ENCODE measurements at regions not wholly inside any gene's neighbourhood (a gene's known extent, or its start where the extent isn't known, plus 50 kb on each side); places are given as distances from the start of the nearest gene placed in this dataset.

DNA sequence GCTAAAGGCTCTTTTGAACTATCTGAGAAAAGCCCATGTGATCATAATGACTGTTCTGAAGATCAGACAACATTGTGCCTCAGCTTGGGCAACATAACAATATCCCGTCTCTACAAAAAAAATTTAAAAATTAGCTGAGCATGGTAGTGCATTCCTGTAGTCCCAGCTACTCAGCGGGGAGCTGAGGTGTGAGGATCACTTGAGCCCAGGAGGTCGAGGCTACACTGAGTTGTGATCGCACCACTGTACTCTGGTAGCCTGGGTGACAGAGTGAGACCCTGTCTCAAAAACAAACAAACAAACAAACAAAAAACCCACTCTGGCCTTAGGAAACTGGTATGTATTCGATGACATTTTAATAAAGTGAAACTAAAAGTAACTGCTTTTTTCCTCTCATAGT, 1526.8 kb upstream of the TENM4 start:
- no peak overlapping the region for H2BK12ac ChIP-seq (ENCODE audit: low read length)
- no CpG with 5 or more reads among the region's 5 CpGs for WGBS (ENCODE audit: extremely low coverage, insufficient coverage, insufficient read length)
- H3K79me1 ChIP-seq (ENCODE audit: low read length): no peaks in the 10 kb centered on the region
- H4K8ac ChIP-seq (ENCODE audit: low read depth, low read length): no peak overlapping the region
- H3K27me3 ChIP-seq (ENCODE audit: insufficient read depth, low read length): no peaks in the 10 kb centered on the region
- H3K23ac ChIP-seq (ENCODE audit: low read length): no peak overlapping the region
- DNase-seq: no peak
- H3K27ac ChIP-seq (ENCODE audit: low read depth, low read length): no peak overlapping the region
- no peak overlapping the region for H4K12ac ChIP-seq (ENCODE audit: low read depth, low read length)
- H3K36me3 ChIP-seq (ENCODE audit: control insufficient read depth in 1 of 2, insufficient read depth in 2 of 2, low read length in 2 of 2): no peaks in the 10 kb centered on the region
- no peak overlapping the region for H2AFZ ChIP-seq (ENCODE audit: insufficient read depth, low read length, poor library complexity)
- no peak overlapping the region for H4K91ac ChIP-seq (ENCODE audit: low read depth, low read length)
- H3K4me3 ChIP-seq (ENCODE audit: low read depth, low read length): no peak overlapping the region
- H3K4ac ChIP-seq (ENCODE audit: low read depth, low read length): no peak overlapping the region
- H2BK5ac ChIP-seq (ENCODE audit: low read depth, low read length, poor library complexity): no peak overlapping the region
- no peak overlapping the region for H2AK5ac ChIP-seq (ENCODE audit: low read length)
- H3K14ac ChIP-seq (ENCODE audit: low read length): no peak overlapping the region
- H3K9ac ChIP-seq (ENCODE audit: low read length): no peak overlapping the region
- no peak overlapping the region for H2BK120ac ChIP-seq (ENCODE audit: insufficient read depth, low read length, poor library complexity)
- H3K4me1 ChIP-seq (ENCODE audit: control insufficient read depth in 1 of 2, insufficient read depth in 2 of 2, low read length in 2 of 2): no peaks in the 10 kb centered on the region
- H3K18ac ChIP-seq (ENCODE audit: low read length): no peak overlapping the region
- no peaks in the 10 kb centered on the region for H3K79me2 ChIP-seq (ENCODE audit: control insufficient read depth, insufficient read depth, low read length, poor library complexity)
- H3K4me2 ChIP-seq (ENCODE audit: low read length): no peak overlapping the region
- no peaks in the 10 kb centered on the region for H3K9me3 ChIP-seq (ENCODE audit: insufficient read depth, low read depth, low read length)

GRCh38 chr11:80960381-80961029, 1519.7 kb upstream of the TENM4 start:
- H3K9ac ChIP-seq (ENCODE audit: low read length): no peak overlapping the region
- H2AFZ ChIP-seq (ENCODE audit: insufficient read depth, low read length, poor library complexity): no peak overlapping the region
- H2BK120ac ChIP-seq (ENCODE audit: insufficient read depth, low read length, poor library complexity): no peak overlapping the region
- no peak overlapping the region for H2AK5ac ChIP-seq (ENCODE audit: low read length)
- H3K23ac ChIP-seq (ENCODE audit: low read length): no peak overlapping the region
- no peaks in the 10 kb centered on the region for H3K9me3 ChIP-seq (ENCODE audit: insufficient read depth, low read depth, low read length)
- no peak overlapping the region for H2BK5ac ChIP-seq (ENCODE audit: low read depth, low read length, poor library complexity)
- no peaks in the 10 kb centered on the region for H3K4me1 ChIP-seq (ENCODE audit: control insufficient read depth in 1 of 2, insufficient read depth in 2 of 2, low read length in 2 of 2)
- H2BK12ac ChIP-seq (ENCODE audit: low read length): no peak overlapping the region
- no peak overlapping the region for H4K91ac ChIP-seq (ENCODE audit: low read depth, low read length)
- no peaks in the 10 kb centered on the region for H3K79me2 ChIP-seq (ENCODE audit: control insufficient read depth, insufficient read depth, low read length, poor library complexity)
- no peak for DNase-seq
- no peaks in the 10 kb centered on the region for H3K36me3 ChIP-seq (ENCODE audit: control insufficient read depth in 1 of 2, insufficient read depth in 2 of 2, low read length in 2 of 2)
- no peak overlapping the region for H3K4me3 ChIP-seq (ENCODE audit: low read depth, low read length)
- H4K12ac ChIP-seq (ENCODE audit: low read depth, low read length): no peak overlapping the region
- WGBS (ENCODE audit: extremely low coverage, insufficient coverage, insufficient read length): no CpG with 5 or more reads among the region's 2 CpGs
- H3K4me2 ChIP-seq (ENCODE audit: low read length): no peak overlapping the region
- no peak overlapping the region for H3K27ac ChIP-seq (ENCODE audit: low read depth, low read length)
- H3K27me3 ChIP-seq (ENCODE audit: insufficient read depth, low read length): no peaks in the 10 kb centered on the region
- no peak overlapping the region for H3K18ac ChIP-seq (ENCODE audit: low read length)
- no peak overlapping the region for H3K14ac ChIP-seq (ENCODE audit: low read length)
- H3K79me1 ChIP-seq (ENCODE audit: low read length): no peaks in the 10 kb centered on the region
- no peak overlapping the region for H3K4ac ChIP-seq (ENCODE audit: low read depth, low read length)
- no peak overlapping the region for H4K8ac ChIP-seq (ENCODE audit: low read depth, low read length)

- Histone ChIP-seq H3K4me2 (ENCODE audit: low read length) (no peak overlapping the region), H3K4me3 (ENCODE audit: low read depth, low read length) (no peak overlapping the region), H3K79me1 (ENCODE audit: low read length) (no peaks in the 10 kb centered on the region), H2AFZ (ENCODE audit: insufficient read depth, low read length, poor library complexity) (no peak overlapping the region), H2BK120ac (ENCODE audit: insufficient read depth, low read length, poor library complexity) (no peak overlapping the region), H3K4me1 (ENCODE audit: control insufficient read depth in 1 of 2, insufficient read depth in 2 of 2, low read length in 2 of 2) (no peaks in the 10 kb centered on the region), H2AK5ac (ENCODE audit: low read length) (no peak overlapping the region), H3K23ac (ENCODE audit: low read length) (no peak overlapping the region), H3K18ac (ENCODE audit: low read length) (no peak overlapping the region), H3K36me3 (ENCODE audit: control insufficient read depth in 1 of 2, insufficient read depth in 2 of 2, low read length in 2 of 2) (no peaks in the 10 kb centered on the region), H3K79me2 (ENCODE audit: control insufficient read depth, insufficient read depth, low read length, poor library complexity) (no peaks in the 10 kb centered on the region), H3K9me3 (ENCODE audit: insufficient read depth, low read depth, low read length) (no peaks in the 10 kb centered on the region), H4K8ac (ENCODE audit: low read depth, low read length) (no peak overlapping the region), H3K27ac (ENCODE audit: low read depth, low read length) (no peak overlapping the region), H2BK12ac (ENCODE audit: low read length) (no peak overlapping the region), H3K9ac (ENCODE audit: low read length) (no peak overlapping the region), H4K12ac (ENCODE audit: low read depth, low read length) (no peak overlapping the region), H2BK5ac (ENCODE audit: low read depth, low read length, poor library complexity) (no peak overlapping the region), H4K91ac (ENCODE audit: low read depth, low read length) (no peak overlapping the region), H3K4ac (ENCODE audit: low read depth, low read length) (no peak overlapping the region), H3K14ac (ENCODE audit: low read length) (no peak overlapping the region), H3K27me3 (ENCODE audit: insufficient read depth, low read length) (no peaks in the 10 kb centered on the region)
- WGBS (ENCODE audit: extremely low coverage, insufficient coverage, insufficient read length): no CpG with 5 or more reads among the region's 2 CpGs
- DNase-seq: no peak
Observed at GRCh38 chr11:80959751-80960150, 1518.9 kb upstream of the TENM4 start.

DNA sequence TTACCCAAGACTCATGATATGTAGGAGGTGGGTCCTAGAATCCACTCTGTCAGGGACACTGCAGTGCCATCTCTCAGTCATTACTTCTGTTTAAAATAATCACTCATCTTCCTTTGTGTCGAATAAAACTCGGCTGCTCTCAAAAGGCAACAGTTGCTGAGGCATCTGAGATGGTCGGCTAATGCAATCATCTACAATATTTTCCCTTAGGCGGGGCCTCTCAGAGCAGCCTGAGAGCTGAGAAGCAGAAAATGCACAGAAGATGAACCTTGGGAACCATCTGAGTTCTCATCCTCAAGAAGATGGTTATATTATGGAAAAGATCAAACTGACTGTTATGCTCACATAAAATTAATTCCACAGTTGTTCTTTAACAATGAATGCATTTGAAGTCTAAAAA, 1518.2 kb upstream of the TENM4 start:
- no peak overlapping the region for H2AFZ ChIP-seq (ENCODE audit: insufficient read depth, low read length, poor library complexity)

More for the DNA sequence above, 1518.2 kb upstream of the TENM4 start:
- no peaks in the 10 kb centered on the region for H3K36me3 ChIP-seq (ENCODE audit: control insufficient read depth in 1 of 2, insufficient read depth in 2 of 2, low read length in 2 of 2)
- no peak overlapping the region for H4K12ac ChIP-seq (ENCODE audit: low read depth, low read length)
- no peak overlapping the region for H3K4ac ChIP-seq (ENCODE audit: low read depth, low read length)
- H3K14ac ChIP-seq (ENCODE audit: low read length): no peak overlapping the region
- no peak overlapping the region for H2BK12ac ChIP-seq (ENCODE audit: low read length)
- H3K4me3 ChIP-seq (ENCODE audit: low read depth, low read length): no peak overlapping the region
- H3K23ac ChIP-seq (ENCODE audit: low read length): no peak overlapping the region
- H3K79me1 ChIP-seq (ENCODE audit: low read length): no peaks in the 10 kb centered on the region
- no peak overlapping the region for H3K4me2 ChIP-seq (ENCODE audit: low read length)
- no CpG with 5 or more reads among the region's 4 CpGs for WGBS (ENCODE audit: extremely low coverage, insufficient coverage, insufficient read length)
- H2BK120ac ChIP-seq (ENCODE audit: insufficient read depth, low read length, poor library complexity): no peak overlapping the region
- no peak overlapping the region for H2AK5ac ChIP-seq (ENCODE audit: low read length)
- H3K9me3 ChIP-seq (ENCODE audit: insufficient read depth, low read depth, low read length): no peaks in the 10 kb centered on the region
- no peak overlapping the region for H3K27ac ChIP-seq (ENCODE audit: low read depth, low read length)
- no peak overlapping the region for H3K9ac ChIP-seq (ENCODE audit: low read length)
- no peak overlapping the region for H4K91ac ChIP-seq (ENCODE audit: low read depth, low read length)
- no peaks in the 10 kb centered on the region for H3K79me2 ChIP-seq (ENCODE audit: control insufficient read depth, insufficient read depth, low read length, poor library complexity)
- DNase-seq: no peak
- no peaks in the 10 kb centered on the region for H3K27me3 ChIP-seq (ENCODE audit: insufficient read depth, low read length)
- H3K18ac ChIP-seq (ENCODE audit: low read length): no peak overlapping the region
- no peak overlapping the region for H4K8ac ChIP-seq (ENCODE audit: low read depth, low read length)
- H2BK5ac ChIP-seq (ENCODE audit: low read depth, low read length, poor library complexity): no peak overlapping the region
- no peaks in the 10 kb centered on the region for H3K4me1 ChIP-seq (ENCODE audit: control insufficient read depth in 1 of 2, insufficient read depth in 2 of 2, low read length in 2 of 2)

All from trophoblast cell (in vitro differentiated cells and primary cell).